ENCODE measurements at regions not wholly inside any gene's neighbourhood (a gene's known extent, or its start where the extent isn't known, plus 50 kb on each side); places are given as distances from the start of the nearest gene placed in this dataset.

DNA sequence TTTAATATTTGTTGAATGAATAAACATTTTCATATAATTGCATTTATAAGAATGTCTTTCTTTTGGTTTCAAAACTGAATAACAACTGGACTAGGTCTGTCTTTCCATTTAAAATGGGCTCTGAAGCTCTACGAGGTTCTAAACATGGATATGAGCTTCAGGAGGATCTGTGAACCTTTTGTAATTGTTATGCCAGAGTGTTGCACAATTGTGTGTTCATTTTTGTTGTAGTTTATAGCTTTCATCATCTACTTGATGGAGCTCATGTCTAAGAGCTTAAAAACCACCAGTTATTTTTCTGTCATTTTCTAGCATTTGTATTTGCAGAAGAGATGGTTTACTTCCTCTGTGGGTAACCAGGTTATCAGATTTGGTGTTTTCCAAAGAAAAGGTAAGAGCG is 265.7 kb upstream of the NPY start:
- Mint-ChIP-seq H3K27ac (ENCODE audit: unreplicated experiment) (no peak overlapping the region), H3K9me3 (ENCODE audit: unreplicated experiment) (no peaks in the 10 kb centered on the region), H3K36me3 (ENCODE audit: unreplicated experiment) (no peaks in the 10 kb centered on the region), H3K4me1 (ENCODE audit: unreplicated experiment) (no peaks in the 10 kb centered on the region), H3K27me3 (ENCODE audit: unreplicated experiment) (peaks cover 5% of the 10 kb centered on the region), H3K4me3 (ENCODE audit: unreplicated experiment) (no peak overlapping the region)
- DNase-seq (ENCODE audit: extremely low spot score, unreplicated experiment), result no peak
- TF ChIP-seq, protein P1, sequence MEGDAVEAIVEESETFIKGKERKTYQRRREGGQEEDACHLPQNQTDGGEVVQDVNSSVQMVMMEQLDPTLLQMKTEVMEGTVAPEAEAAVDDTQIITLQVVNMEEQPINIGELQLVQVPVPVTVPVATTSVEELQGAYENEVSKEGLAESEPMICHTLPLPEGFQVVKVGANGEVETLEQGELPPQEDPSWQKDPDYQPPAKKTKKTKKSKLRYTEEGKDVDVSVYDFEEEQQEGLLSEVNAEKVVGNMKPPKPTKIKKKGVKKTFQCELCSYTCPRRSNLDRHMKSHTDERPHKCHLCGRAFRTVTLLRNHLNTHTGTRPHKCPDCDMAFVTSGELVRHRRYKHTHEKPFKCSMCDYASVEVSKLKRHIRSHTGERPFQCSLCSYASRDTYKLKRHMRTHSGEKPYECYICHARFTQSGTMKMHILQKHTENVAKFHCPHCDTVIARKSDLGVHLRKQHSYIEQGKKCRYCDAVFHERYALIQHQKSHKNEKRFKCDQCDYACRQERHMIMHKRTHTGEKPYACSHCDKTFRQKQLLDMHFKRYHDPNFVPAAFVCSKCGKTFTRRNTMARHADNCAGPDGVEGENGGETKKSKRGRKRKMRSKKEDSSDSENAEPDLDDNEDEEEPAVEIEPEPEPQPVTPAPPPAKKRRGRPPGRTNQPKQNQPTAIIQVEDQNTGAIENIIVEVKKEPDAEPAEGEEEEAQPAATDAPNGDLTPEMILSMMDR (IDR thresholded peaks at IDR 0.05), result no peak

DNA sequence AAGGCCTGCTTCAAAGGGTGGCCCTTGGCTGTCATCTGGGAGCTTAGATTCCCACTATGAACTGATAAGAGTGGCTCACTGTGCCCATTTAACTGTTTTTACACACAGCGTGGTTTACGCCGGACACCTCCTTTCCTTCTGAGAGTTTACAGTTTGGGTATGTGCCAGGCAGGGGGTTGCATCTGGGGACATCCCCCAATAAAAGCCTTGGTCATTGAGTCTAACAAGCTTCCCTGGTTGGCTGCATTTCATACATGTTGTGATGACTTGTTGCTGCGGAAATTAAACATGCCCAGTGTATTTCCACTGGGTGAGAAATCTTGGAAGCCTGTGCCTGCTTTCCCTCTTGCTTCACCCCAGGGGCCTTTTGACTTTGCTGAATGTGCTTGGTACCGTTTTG is 264.1 kb upstream of the NPY start:
- DNase-seq (ENCODE audit: extremely low spot score, unreplicated experiment), result no peak
- H3K27me3 Mint-ChIP-seq (ENCODE audit: unreplicated experiment), result peaks cover 5% of the 10 kb centered on the region
- TF ChIP-seq, protein P1 (IDR thresholded peaks at IDR 0.05), result no peak
- no peak overlapping the region for H3K4me3 Mint-ChIP-seq (ENCODE audit: unreplicated experiment)
- H3K36me3 Mint-ChIP-seq (ENCODE audit: unreplicated experiment), result no peaks in the 10 kb centered on the region
- no peak overlapping the region for H3K27ac Mint-ChIP-seq (ENCODE audit: unreplicated experiment)
- H3K9me3 Mint-ChIP-seq (ENCODE audit: unreplicated experiment), result no peaks in the 10 kb centered on the region
- H3K4me1 Mint-ChIP-seq (ENCODE audit: unreplicated experiment), result peaks cover 6% of the 10 kb centered on the region

GRCh38 chr7:24024276-24025068 is 259.5 kb upstream of the NPY start:
- peak overlapping the region; percentile 70 for H3K27ac Mint-ChIP-seq (ENCODE audit: unreplicated experiment)
- no peaks in the 10 kb centered on the region for H3K27me3 Mint-ChIP-seq (ENCODE audit: unreplicated experiment)
- no peaks in the 10 kb centered on the region for H3K36me3 Mint-ChIP-seq (ENCODE audit: unreplicated experiment)
- no peak for DNase-seq (ENCODE audit: extremely low spot score, unreplicated experiment)
- TF ChIP-seq, protein P1 (IDR thresholded peaks at IDR 0.05), result no peak
- H3K9me3 Mint-ChIP-seq (ENCODE audit: unreplicated experiment), result no peaks in the 10 kb centered on the region
- peaks cover 15% of the 10 kb centered on the region for H3K4me1 Mint-ChIP-seq (ENCODE audit: unreplicated experiment)
- no peak overlapping the region for H3K4me3 Mint-ChIP-seq (ENCODE audit: unreplicated experiment)

DNA sequence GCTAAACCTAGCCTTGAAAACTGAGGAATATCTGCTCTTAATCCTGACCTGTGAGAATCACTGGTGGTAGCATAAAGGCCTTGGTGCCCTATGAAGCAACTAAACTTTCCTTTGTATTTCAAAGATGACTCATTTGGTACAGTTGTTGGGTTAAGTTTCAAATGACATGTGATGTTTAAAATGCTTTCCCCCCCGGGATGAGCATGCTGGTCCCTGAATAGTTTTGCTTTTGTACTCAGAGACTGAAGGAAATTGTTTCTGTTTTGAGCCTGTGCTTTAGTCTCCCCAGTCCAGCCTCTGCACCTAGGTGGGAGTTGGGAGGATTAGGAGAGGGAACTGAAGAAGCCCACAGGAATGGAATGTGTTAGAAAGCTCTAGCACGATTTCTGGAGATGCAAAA is 258.9 kb upstream of the NPY start:
- no peaks in the 10 kb centered on the region for H3K36me3 Mint-ChIP-seq (ENCODE audit: unreplicated experiment)
- H3K27ac Mint-ChIP-seq (ENCODE audit: unreplicated experiment), result peak overlapping the region; percentile 70
- no peaks in the 10 kb centered on the region for H3K27me3 Mint-ChIP-seq (ENCODE audit: unreplicated experiment)
- no peak for DNase-seq (ENCODE audit: extremely low spot score, unreplicated experiment)
- H3K4me3 Mint-ChIP-seq (ENCODE audit: unreplicated experiment), result no peak overlapping the region
- peaks cover 15% of the 10 kb centered on the region for H3K4me1 Mint-ChIP-seq (ENCODE audit: unreplicated experiment)
- no peaks in the 10 kb centered on the region for H3K9me3 Mint-ChIP-seq (ENCODE audit: unreplicated experiment)
- TF ChIP-seq, protein P1 (IDR thresholded peaks at IDR 0.05), result no peak

GRCh38 chr7:24025765-24026164 is 258.2 kb upstream of the NPY start:
- H3K27me3 Mint-ChIP-seq (ENCODE audit: unreplicated experiment), result no peaks in the 10 kb centered on the region
- TF ChIP-seq, protein P1 (IDR thresholded peaks at IDR 0.05), result no peak
- H3K36me3 Mint-ChIP-seq (ENCODE audit: unreplicated experiment), result no peaks in the 10 kb centered on the region
- peaks cover 15% of the 10 kb centered on the region for H3K4me1 Mint-ChIP-seq (ENCODE audit: unreplicated experiment)
- H3K4me3 Mint-ChIP-seq (ENCODE audit: unreplicated experiment), result no peak overlapping the region
- peak overlapping the region; percentile 70 for H3K27ac Mint-ChIP-seq (ENCODE audit: unreplicated experiment)
- no peaks in the 10 kb centered on the region for H3K9me3 Mint-ChIP-seq (ENCODE audit: unreplicated experiment)
- no peak for DNase-seq (ENCODE audit: extremely low spot score, unreplicated experiment)

Data from osteocyte (in vitro differentiated cells).